ENCODE measurements at regions not wholly inside any gene's neighbourhood (a gene's known extent, or its start where the extent isn't known, plus 50 kb on each side); places are given as distances from the start of the nearest gene placed in this dataset.

- no peak for DNase-seq (ENCODE audit: low spot score)
These were observed 210.9 kb downstream of the ZC3H11B start for GRCh38 chr1:219401724-219402625.

- no peak for DNase-seq (ENCODE audit: low spot score)
These were observed 213.5 kb downstream of the ZC3H11B start for GRCh38 chr1:219399446-219399845.

GRCh38 chr1:219398815-219399396 is 214.0 kb downstream of the ZC3H11B start:
- DNase-seq (ENCODE audit: low spot score), result no peak

- no peak for DNase-seq (ENCODE audit: low spot score)
These were observed 215.4 kb downstream of the ZC3H11B start for GRCh38 chr1:219397511-219397910.

- DNase-seq (ENCODE audit: low spot score), result no peak
These were observed 217.6 kb downstream of the LYPLAL1 start for GRCh38 chr1:219391297-219391696.

GRCh38 chr1:219387211-219387610 is 213.5 kb downstream of the LYPLAL1 start:
- DNase-seq (ENCODE audit: low spot score), result no peak

GRCh38 chr1:219385787-219386427 is 212.2 kb downstream of the LYPLAL1 start:
- peak; percentile 77 for DNase-seq (ENCODE audit: low spot score)

GRCh38 chr1:219383281-219383680 is 209.6 kb downstream of the LYPLAL1 start:
- DNase-seq (ENCODE audit: low spot score), result no peak

- DNase-seq (ENCODE audit: low spot score), result no peak
These were observed 207.7 kb downstream of the LYPLAL1 start for GRCh38 chr1:219381396-219381795.

- no peak for DNase-seq (ENCODE audit: low spot score)
These were observed 206.8 kb downstream of the LYPLAL1 start for GRCh38 chr1:219380463-219380862.

GRCh38 chr1:219379691-219380090 is 206.0 kb downstream of the LYPLAL1 start:
- DNase-seq (ENCODE audit: low spot score), result no peak

- DNase-seq (ENCODE audit: low spot score), result no peak
These were observed 201.0 kb downstream of the LYPLAL1 start for GRCh38 chr1:219374636-219375035.

- DNase-seq (ENCODE audit: low spot score), result no peak
These were observed 200.4 kb downstream of the LYPLAL1 start for GRCh38 chr1:219374046-219374566.

GRCh38 chr1:219373616-219373935 is 199.9 kb downstream of the LYPLAL1 start:
- no peak for DNase-seq (ENCODE audit: low spot score)

- DNase-seq (ENCODE audit: low spot score), result no peak
These were observed 199.4 kb downstream of the LYPLAL1 start for GRCh38 chr1:219372916-219373615.

GRCh38 chr1:219371471-219371870 is 197.8 kb downstream of the LYPLAL1 start:
- no peak for DNase-seq (ENCODE audit: low spot score)

- no peak for DNase-seq (ENCODE audit: low spot score)
These were observed 193.8 kb downstream of the LYPLAL1 start for GRCh38 chr1:219367496-219367895.

- no peak for DNase-seq (ENCODE audit: low spot score)
These were observed 191.8 kb downstream of the LYPLAL1 start for GRCh38 chr1:219365451-219365850.

- DNase-seq (ENCODE audit: low spot score), result no peak
These were observed 189.0 kb downstream of the LYPLAL1 start for GRCh38 chr1:219362702-219363101.

GRCh38 chr1:219359126-219359525 is 185.4 kb downstream of the LYPLAL1 start:
- DNase-seq (ENCODE audit: low spot score), result no peak

- DNase-seq (ENCODE audit: low spot score), result no peak
These were observed 184.4 kb downstream of the LYPLAL1 start for GRCh38 chr1:219358080-219358479.

- DNase-seq (ENCODE audit: low spot score), result no peak
These were observed 181.3 kb downstream of the LYPLAL1 start for GRCh38 chr1:219354962-219355361.

All from A172 (cell line).